Neural cell (in vitro differentiated cells): ENCODE measurements at regions not wholly inside any gene's neighbourhood (a gene's known extent, or its start where the extent isn't known, plus 50 kb on each side); places are given as distances from the start of the nearest gene placed in this dataset.

Source experiments
- H2AFZ ChIP-seq: fragments of 200-600, 300-800 bp; sonication (generic), shearing (Covaris generic); 2 replicates; pipeline ENCODE4 v1.6.0; 2014; ENCODE audit warnings: low read depth, mild to moderate bottlenecking, antibody characterized with exemption, low read length, moderate library complexity
- H3F3A ChIP-seq: fragments of 200-600 bp; shearing (Covaris generic); 2 replicates; pipeline ENCODE4 v1.6.1; 2016; ENCODE audit warnings: mild to moderate bottlenecking, moderate library complexity, mixed read lengths, antibody characterized with exemption, low read length; ENCODE audit not compliant: insufficient read depth, poor library complexity, severe bottlenecking
- H3K27ac ChIP-seq: fragments of 200-600, 300-800 bp; sonication (generic), shearing (Covaris generic); 2 replicates; pipeline ENCODE4 v1.5.1; 2014; ENCODE audit warnings: mild to moderate bottlenecking, low read length, moderate library complexity
- H3K27me3 ChIP-seq: fragments of 300-800, 200-600 bp; sonication (generic), shearing (Covaris generic); 2 replicates; pipeline ENCODE4 v1.6.0; 2014; ENCODE audit warnings: mild to moderate bottlenecking, low read depth, low read length, moderate library complexity; ENCODE audit not compliant: insufficient read depth
- H3K36me3 ChIP-seq: fragments of 300-800, 200-600 bp; sonication (generic), shearing (Covaris generic); 2 replicates; pipeline ENCODE4 v1.5.1; 2014; ENCODE audit warnings: mild to moderate bottlenecking, antibody characterized with exemption, low read length, moderate library complexity; ENCODE audit not compliant: insufficient read depth
- H3K4me2 ChIP-seq: fragments of 300-800, 200-600 bp; sonication (generic), shearing (Covaris generic); 2 replicates; pipeline ENCODE4 v1.6.0; 2014; ENCODE audit warnings: mild to moderate bottlenecking, low read length
- H3K4me3 ChIP-seq: fragments of 300-800, 200-600 bp; sonication (generic), shearing (Covaris generic); 2 replicates; pipeline ENCODE4 v1.5.1; 2014; ENCODE audit warnings: mild to moderate bottlenecking, low read length, moderate library complexity
- H3K79me2 ChIP-seq: fragments of 200-600 bp; shearing (Covaris generic); replicated peaks from 2 replicates; pipeline ENCODE4 v1.6.0; 2014; ENCODE audit warnings: mild to moderate bottlenecking, low read length, moderate library complexity; ENCODE audit not compliant: insufficient read depth
- H3K9ac ChIP-seq: fragments of 300-800, 200-600 bp; sonication (generic), shearing (Covaris generic); 2 replicates; pipeline ENCODE4 v1.6.1; 2016; ENCODE audit warnings: mild to moderate bottlenecking, low read length, mixed read lengths
- H3K9me2 ChIP-seq: fragments of 200-600 bp; shearing (Covaris generic); 2 replicates; pipeline ENCODE4 v1.6.1; 2016; ENCODE audit warnings: mild to moderate bottlenecking, low read length, mixed read lengths; ENCODE audit not compliant: insufficient read depth
- H3K9me3 ChIP-seq: fragments of 200-600, 300-800 bp; sonication (generic), shearing (Covaris generic); 2 replicates; pipeline ENCODE4 v1.6.1; 2016; ENCODE audit warnings: mild to moderate bottlenecking, mixed run types, low read length, moderate library complexity, mixed read lengths
- H4K20me1 ChIP-seq: fragments of 200-600 bp; shearing (Covaris generic); 2 replicates; pipeline ENCODE4 v1.6.1; 2016; ENCODE audit warnings: mild to moderate bottlenecking, mixed run types; ENCODE audit not compliant: insufficient read depth
- CTCF ChIP-seq: fragments of 450-650 bp; IDR thresholded peaks from 2 replicates; pipeline ENCODE4 v1.5.1; 2014; ENCODE audit warnings: antibody characterized with exemption, mild to moderate bottlenecking, moderate library complexity; ENCODE audit not compliant: poor library complexity, severe bottlenecking
- EP300 ChIP-seq: fragments of 450-650 bp; conservative IDR thresholded peaks from 2 replicates; pipeline ENCODE4 v1.6.1; 2014; ENCODE audit warnings: antibody characterized with exemption, mild to moderate bottlenecking, moderate library complexity; ENCODE audit not compliant: poor library complexity, severe bottlenecking
- EZH2 ChIP-seq: fragments of 200-600, 300-800 bp; shearing (Covaris generic), sonication (generic); IDR thresholded peaks from 2 replicates; pipeline ENCODE4 v1.6.1; 2014; ENCODE audit warnings: antibody characterized with exemption, low read length, borderline replicate concordance, mild to moderate bottlenecking; ENCODE audit not compliant: insufficient read depth, poor library complexity, severe bottlenecking
- MXI1 ChIP-seq: fragments of 450-650 bp; conservative IDR thresholded peaks from 2 replicates; pipeline ENCODE4 v1.6.1; 2014; ENCODE audit warnings: antibody characterized with exemption, mild to moderate bottlenecking; ENCODE audit not compliant: poor library complexity, severe bottlenecking
- POLR2AphosphoS5 ChIP-seq: IDR thresholded peaks from 2 replicates; pipeline ENCODE4 v1.6.1; 2012
- RAD21 ChIP-seq: fragments of 450-650 bp; conservative IDR thresholded peaks from 2 replicates; pipeline ENCODE4 v1.6.1; 2014; ENCODE audit warnings: antibody characterized with exemption, mild to moderate bottlenecking, moderate library complexity
- SMC3 ChIP-seq: fragments of 450-650 bp; conservative IDR thresholded peaks from 2 replicates; pipeline ENCODE4 v1.6.1; 2014; ENCODE audit warnings: antibody characterized with exemption, mild to moderate bottlenecking, moderate library complexity; ENCODE audit not compliant: poor library complexity
- TAF1 ChIP-seq: IDR thresholded peaks from 2 replicates; pipeline ENCODE4 v1.6.1; 2012; ENCODE audit warnings: low read depth
- TF ChIP-seq, protein P1 (sequence below): IDR thresholded peaks from 2 replicates; pipeline ENCODE4 v1.6.1; 2012; ENCODE audit warnings: borderline replicate concordance

DNA sequence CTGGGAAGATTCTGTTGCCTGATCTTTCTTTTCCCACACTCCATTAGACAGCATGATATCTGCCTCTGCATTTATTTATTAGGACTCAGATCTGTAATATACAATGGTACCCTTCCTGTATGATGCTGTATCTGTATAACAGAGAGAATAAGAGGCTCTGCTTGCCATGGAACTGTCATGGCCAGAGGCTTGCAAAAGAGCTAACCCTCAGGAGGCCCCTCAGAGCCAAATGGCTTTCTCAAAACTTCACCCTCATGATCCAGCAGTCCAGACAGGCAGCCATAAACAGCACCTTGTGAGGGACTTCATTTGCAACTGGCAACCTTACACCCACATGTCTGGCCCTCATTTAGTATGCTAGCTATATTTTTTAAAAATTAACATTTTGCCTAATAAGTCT is 57.6 kb downstream of the TMEM30B start:
- Histone ChIP-seq H3K4me2 (no peak overlapping the region), H3K36me3 (no peaks in the 10 kb centered on the region), H3F3A (no peaks in the 10 kb centered on the region), H4K20me1 (no peaks in the 10 kb centered on the region), H3K79me2 (no peaks in the 10 kb centered on the region), H3K9me3 (no peaks in the 10 kb centered on the region), H3K9ac (no peak overlapping the region), H3K27me3 (no peaks in the 10 kb centered on the region), H3K4me3 (no peak overlapping the region), H2AFZ (no peak overlapping the region), H3K9me2 (no peaks in the 10 kb centered on the region), H3K27ac (no peak overlapping the region)
- TF ChIP-seq MXI1: no peak

DNA sequence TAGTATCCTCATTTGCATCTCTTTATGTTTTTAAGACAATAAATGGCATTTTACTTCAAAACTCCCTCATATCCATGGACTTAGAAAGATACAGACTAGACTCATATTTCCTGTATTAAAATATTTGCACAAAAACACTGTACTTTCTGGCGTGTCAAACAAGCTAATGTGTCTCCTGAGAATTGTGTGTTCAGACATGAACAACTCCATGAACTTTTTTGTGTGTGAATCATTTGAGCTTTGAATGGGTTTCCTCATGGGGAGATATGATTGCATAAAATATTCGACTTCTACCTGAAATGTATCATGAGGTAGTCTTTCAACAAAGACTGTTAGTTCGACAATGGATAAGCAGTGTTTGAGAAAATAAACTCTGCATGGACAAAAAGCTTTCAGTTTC is 58.8 kb downstream of the TMEM30B start:
- no peaks in the 10 kb centered on the region for H3F3A ChIP-seq
- H3K27me3 ChIP-seq: no peaks in the 10 kb centered on the region
- no peak for TF ChIP-seq MXI1
- TF ChIP-seq, protein P1, sequence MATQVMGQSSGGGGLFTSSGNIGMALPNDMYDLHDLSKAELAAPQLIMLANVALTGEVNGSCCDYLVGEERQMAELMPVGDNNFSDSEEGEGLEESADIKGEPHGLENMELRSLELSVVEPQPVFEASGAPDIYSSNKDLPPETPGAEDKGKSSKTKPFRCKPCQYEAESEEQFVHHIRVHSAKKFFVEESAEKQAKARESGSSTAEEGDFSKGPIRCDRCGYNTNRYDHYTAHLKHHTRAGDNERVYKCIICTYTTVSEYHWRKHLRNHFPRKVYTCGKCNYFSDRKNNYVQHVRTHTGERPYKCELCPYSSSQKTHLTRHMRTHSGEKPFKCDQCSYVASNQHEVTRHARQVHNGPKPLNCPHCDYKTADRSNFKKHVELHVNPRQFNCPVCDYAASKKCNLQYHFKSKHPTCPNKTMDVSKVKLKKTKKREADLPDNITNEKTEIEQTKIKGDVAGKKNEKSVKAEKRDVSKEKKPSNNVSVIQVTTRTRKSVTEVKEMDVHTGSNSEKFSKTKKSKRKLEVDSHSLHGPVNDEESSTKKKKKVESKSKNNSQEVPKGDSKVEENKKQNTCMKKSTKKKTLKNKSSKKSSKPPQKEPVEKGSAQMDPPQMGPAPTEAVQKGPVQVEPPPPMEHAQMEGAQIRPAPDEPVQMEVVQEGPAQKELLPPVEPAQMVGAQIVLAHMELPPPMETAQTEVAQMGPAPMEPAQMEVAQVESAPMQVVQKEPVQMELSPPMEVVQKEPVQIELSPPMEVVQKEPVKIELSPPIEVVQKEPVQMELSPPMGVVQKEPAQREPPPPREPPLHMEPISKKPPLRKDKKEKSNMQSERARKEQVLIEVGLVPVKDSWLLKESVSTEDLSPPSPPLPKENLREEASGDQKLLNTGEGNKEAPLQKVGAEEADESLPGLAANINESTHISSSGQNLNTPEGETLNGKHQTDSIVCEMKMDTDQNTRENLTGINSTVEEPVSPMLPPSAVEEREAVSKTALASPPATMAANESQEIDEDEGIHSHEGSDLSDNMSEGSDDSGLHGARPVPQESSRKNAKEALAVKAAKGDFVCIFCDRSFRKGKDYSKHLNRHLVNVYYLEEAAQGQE: no peak
- TF ChIP-seq SMC3: no peak
- TF ChIP-seq EZH2: no peak
- no peak for TF ChIP-seq EP300
- TF ChIP-seq CTCF: no peak
- no peak for TF ChIP-seq RAD21
- TF ChIP-seq POLR2AphosphoS5: no peak
- TF ChIP-seq TAF1: no peak
- no peak overlapping the region for H3K4me2 ChIP-seq
- H3K36me3 ChIP-seq: no peaks in the 10 kb centered on the region
- H3K4me3 ChIP-seq: no peak overlapping the region
- no peak overlapping the region for H3K9ac ChIP-seq
- H3K79me2 ChIP-seq: no peaks in the 10 kb centered on the region
- no peak overlapping the region for H2AFZ ChIP-seq
- H3K9me3 ChIP-seq: no peaks in the 10 kb centered on the region
- H3K27ac ChIP-seq: no peak overlapping the region
- no peaks in the 10 kb centered on the region for H4K20me1 ChIP-seq
- H3K9me2 ChIP-seq: no peaks in the 10 kb centered on the region

DNA sequence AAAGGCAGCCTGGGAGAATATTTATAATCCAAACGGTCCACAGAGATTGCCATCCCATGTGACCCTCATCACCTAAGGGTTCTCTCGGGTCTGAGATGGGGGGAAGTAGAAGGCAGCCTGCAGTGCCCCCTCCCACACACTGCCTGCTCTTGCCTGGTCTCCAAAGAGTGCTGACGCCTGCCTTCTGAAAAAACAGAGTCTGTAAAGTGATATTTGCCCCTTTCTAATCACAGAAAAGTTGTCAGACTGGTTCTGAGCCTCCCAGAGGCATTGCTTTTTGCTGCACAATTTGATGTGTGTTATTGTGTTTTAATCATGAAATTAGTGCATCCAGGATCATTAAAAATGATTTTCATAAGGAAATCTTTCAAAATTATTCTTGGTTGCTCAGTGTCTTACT is 59.2 kb downstream of the TMEM30B start:
- no peaks in the 10 kb centered on the region for H4K20me1 ChIP-seq
- H3K27me3 ChIP-seq: no peaks in the 10 kb centered on the region
- no peak overlapping the region for H2AFZ ChIP-seq
- no peak overlapping the region for H3K27ac ChIP-seq
- H3K4me2 ChIP-seq: no peak overlapping the region
- H3K79me2 ChIP-seq: no peaks in the 10 kb centered on the region
- H3F3A ChIP-seq: no peaks in the 10 kb centered on the region
- H3K9ac ChIP-seq: no peak overlapping the region
- H3K9me3 ChIP-seq: no peaks in the 10 kb centered on the region
- H3K36me3 ChIP-seq: no peaks in the 10 kb centered on the region
- no peak for TF ChIP-seq SMC3
- TF ChIP-seq, protein P1: no peak
- TF ChIP-seq CTCF: no peak
- no peak for TF ChIP-seq POLR2AphosphoS5
- H3K4me3 ChIP-seq: no peak overlapping the region
- no peaks in the 10 kb centered on the region for H3K9me2 ChIP-seq
